DND-41 (cell line): ENCODE measurements at regions not wholly inside any gene's neighbourhood (a gene's known extent, or its start where the extent isn't known, plus 50 kb on each side); places are given as distances from the start of the nearest gene placed in this dataset.

Experiments used
- ATAC-seq: fragments of 200-7000 bp; cut with Tn5 transposase; 3 replicates; pipeline ENCODE4 v1.9.1; 2021; ENCODE audit warnings: low read depth; ENCODE audit not compliant: insufficient read depth
- DNase-seq: peaks from one replicate; pipeline ENCODE4 v3.0.0-alpha.2; 2020
- H2AFZ ChIP-seq: 2 replicates; pipeline ENCODE4 v1.6.0; 2012; ENCODE audit warnings: low read depth, low read length
- H3K27ac ChIP-seq: 2 replicates; pipeline ENCODE4 v1.5.1; 2012; ENCODE audit warnings: low read length, inconsistent platforms
- H3K27me3 ChIP-seq: fragments of 200-600 bp; sonication (generic); 2 replicates; pipeline ENCODE4 v1.6.0; 2012; ENCODE audit warnings: low read length, mild to moderate bottlenecking, inconsistent platforms; ENCODE audit not compliant: insufficient read depth, poor library complexity
- H3K36me3 ChIP-seq: 2 replicates; pipeline ENCODE4 v1.5.1; 2012; ENCODE audit warnings: low read length, inconsistent platforms; ENCODE audit not compliant: insufficient read depth
- H3K4me1 ChIP-seq: 2 replicates; pipeline ENCODE4 v1.5.1; 2012; ENCODE audit warnings: mild to moderate bottlenecking, low read length; ENCODE audit not compliant: insufficient read depth
- H3K4me2 ChIP-seq: 2 replicates; pipeline ENCODE4 v1.6.0; 2012; ENCODE audit warnings: mild to moderate bottlenecking, moderate library complexity, low read length, inconsistent platforms; ENCODE audit not compliant: insufficient read depth
- H3K4me3 ChIP-seq, 2 experiments: fragments of 200-600 bp in 1 of 2; shearing (Covaris generic) in 1 of 2; 2 replicates each; pipeline ENCODE4 v1.5.1; 2012 to 2016; ENCODE audit warnings: inconsistent platforms in 2 of 2, low read length in 2 of 2, mild to moderate bottlenecking in 2 of 2, low read depth in 1 of 2, moderate library complexity in 1 of 2
- H3K79me2 ChIP-seq: 2 replicates; pipeline ENCODE4 v1.6.0; 2012; ENCODE audit warnings: low read length, inconsistent platforms; ENCODE audit not compliant: insufficient read depth
- H3K9ac ChIP-seq: 2 replicates; pipeline ENCODE4 v1.6.0; 2012; ENCODE audit warnings: low read depth, mild to moderate bottlenecking, inconsistent platforms, low read length, moderate library complexity
- H3K9me3 ChIP-seq: 2 replicates; pipeline ENCODE4 v1.5.1; 2012; ENCODE audit warnings: low read length, moderate library complexity, mild to moderate bottlenecking, inconsistent platforms; ENCODE audit not compliant: insufficient read depth, severe bottlenecking
- H4K20me1 ChIP-seq: 2 replicates; pipeline ENCODE4 v1.6.0; 2012; ENCODE audit warnings: low read length; ENCODE audit not compliant: insufficient read depth
- EZH2 ChIP-seq: IDR thresholded peaks from 3 replicates; pipeline ENCODE4 v1.6.1; 2012; ENCODE audit warnings: borderline replicate concordance, low read depth, mild to moderate bottlenecking, moderate library complexity, low read length, inconsistent platforms; ENCODE audit not compliant: severe bottlenecking
- TF ChIP-seq, protein P1 (sequence below): IDR thresholded peaks from 2 replicates; pipeline ENCODE4 v1.5.1; 2012; ENCODE audit warnings: borderline replicate concordance, low read length, moderate library complexity, mild to moderate bottlenecking; ENCODE audit not compliant: poor library complexity, severe bottlenecking; ENCODE audit errors: extremely low read depth

DNA sequence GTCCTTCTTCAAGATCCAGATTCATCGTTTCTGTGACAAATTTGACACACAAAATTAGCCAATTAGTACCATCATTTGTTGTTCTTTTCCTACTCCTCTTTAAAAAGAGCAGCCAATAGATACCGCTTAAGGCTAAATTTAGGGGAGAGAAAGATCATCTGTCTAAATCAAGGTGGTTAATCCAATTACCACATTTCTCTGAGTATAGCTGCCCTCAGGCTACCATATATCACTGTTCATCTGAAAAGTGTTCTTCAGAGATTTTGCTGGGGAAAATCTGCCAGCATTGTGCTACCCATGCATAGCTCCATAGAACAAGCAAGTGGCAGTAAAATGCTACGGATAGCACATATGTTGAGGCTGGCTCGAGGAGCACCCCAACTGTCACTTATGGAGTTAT is 110.3 kb upstream of the ESRRG start:
- ATAC-seq (no peak), DNase-seq (no peak)
- Histone ChIP-seq H3K4me2 (no peak overlapping the region), H3K4me3 (no peak overlapping the region), H3K36me3 (no peaks in the 10 kb centered on the region), H3K4me1 (no peaks in the 10 kb centered on the region), H3K79me2 (no peaks in the 10 kb centered on the region), H3K27me3 (no peaks in the 10 kb centered on the region), H3K9ac (no peak overlapping the region), H2AFZ (no peak overlapping the region), H3K9me3 (no peaks in the 10 kb centered on the region), H4K20me1 (no peaks in the 10 kb centered on the region), H3K27ac (no peak overlapping the region)
- TF ChIP-seq, protein P1, sequence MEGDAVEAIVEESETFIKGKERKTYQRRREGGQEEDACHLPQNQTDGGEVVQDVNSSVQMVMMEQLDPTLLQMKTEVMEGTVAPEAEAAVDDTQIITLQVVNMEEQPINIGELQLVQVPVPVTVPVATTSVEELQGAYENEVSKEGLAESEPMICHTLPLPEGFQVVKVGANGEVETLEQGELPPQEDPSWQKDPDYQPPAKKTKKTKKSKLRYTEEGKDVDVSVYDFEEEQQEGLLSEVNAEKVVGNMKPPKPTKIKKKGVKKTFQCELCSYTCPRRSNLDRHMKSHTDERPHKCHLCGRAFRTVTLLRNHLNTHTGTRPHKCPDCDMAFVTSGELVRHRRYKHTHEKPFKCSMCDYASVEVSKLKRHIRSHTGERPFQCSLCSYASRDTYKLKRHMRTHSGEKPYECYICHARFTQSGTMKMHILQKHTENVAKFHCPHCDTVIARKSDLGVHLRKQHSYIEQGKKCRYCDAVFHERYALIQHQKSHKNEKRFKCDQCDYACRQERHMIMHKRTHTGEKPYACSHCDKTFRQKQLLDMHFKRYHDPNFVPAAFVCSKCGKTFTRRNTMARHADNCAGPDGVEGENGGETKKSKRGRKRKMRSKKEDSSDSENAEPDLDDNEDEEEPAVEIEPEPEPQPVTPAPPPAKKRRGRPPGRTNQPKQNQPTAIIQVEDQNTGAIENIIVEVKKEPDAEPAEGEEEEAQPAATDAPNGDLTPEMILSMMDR, result no peak

DNA sequence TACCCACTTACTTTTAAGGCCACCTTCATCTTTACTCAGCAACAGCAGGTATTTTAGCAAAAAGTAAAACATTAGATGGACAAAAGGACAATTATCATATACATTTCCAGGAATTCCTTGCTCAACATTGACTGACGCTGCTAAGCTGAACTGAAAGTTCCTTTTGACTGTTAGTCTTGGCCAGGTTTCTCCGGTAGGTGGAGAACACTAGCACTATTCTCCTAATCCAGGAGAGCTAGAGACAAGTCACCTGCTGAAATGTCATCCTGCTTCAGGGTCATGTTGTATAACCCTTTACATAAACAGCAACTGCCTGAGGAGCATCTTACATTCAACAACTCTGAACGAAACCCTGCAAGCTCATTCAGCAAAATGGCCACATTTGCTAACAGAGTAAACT is 109.0 kb upstream of the ESRRG start:
- Histone ChIP-seq H3K9ac (no peak overlapping the region), H3K27me3 (no peaks in the 10 kb centered on the region), H4K20me1 (no peaks in the 10 kb centered on the region), H3K36me3 (no peaks in the 10 kb centered on the region), H3K4me1 (no peaks in the 10 kb centered on the region), H3K9me3 (no peaks in the 10 kb centered on the region), H3K4me2 (no peak overlapping the region), H3K79me2 (no peaks in the 10 kb centered on the region), H2AFZ (no peak overlapping the region), H3K4me3 (no peak overlapping the region), H3K27ac (no peak overlapping the region)
- no peak for ATAC-seq
- no peak for TF ChIP-seq EZH2
- DNase-seq, result no peak

DNA sequence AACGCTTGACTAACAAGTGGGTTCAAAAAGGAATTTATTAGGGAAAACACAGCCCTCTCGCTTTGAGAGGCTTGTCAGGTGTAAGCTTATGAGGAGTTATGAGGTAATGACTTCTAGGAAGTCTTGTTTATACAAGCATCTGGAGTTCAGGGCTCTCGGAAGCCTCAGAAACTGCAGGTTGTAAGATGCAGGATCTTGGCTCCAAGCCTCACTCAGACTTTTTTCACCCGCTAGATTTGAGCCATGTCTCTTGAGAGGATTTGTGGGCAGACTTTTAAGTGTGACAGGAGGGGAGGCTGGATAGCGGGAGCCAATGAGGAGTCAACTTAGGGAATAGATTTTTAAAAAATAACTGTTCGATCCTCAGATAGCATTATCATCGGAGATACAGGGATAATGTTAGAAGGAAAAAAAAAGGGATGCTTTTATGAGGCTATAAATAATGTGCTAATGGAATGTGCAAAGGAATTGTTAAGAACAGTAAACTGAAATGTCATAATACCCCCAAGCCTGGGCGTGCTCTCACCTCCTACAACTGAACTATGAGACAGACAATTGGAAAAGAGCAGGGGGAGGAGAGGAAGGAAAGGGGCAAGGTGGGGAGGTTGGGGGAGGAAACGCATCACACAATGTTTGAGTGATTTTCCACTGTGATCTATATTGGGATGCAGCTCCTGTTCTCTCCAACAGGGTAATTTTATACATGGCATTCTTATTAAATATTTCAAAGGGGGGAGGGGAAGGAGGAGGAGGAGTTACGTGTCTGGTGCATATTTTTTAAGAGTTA is 107.4 kb upstream of the ESRRG start:
- Histone ChIP-seq H3K4me3 (no peak overlapping the region), H3K9ac (no peak overlapping the region), H3K9me3 (no peaks in the 10 kb centered on the region), H3K79me2 (no peaks in the 10 kb centered on the region), H4K20me1 (no peaks in the 10 kb centered on the region), H3K4me2 (no peak overlapping the region), H3K36me3 (no peaks in the 10 kb centered on the region), H3K27me3 (no peaks in the 10 kb centered on the region), H2AFZ (no peak overlapping the region), H3K27ac (no peak overlapping the region), H3K4me1 (no peaks in the 10 kb centered on the region)
- ATAC-seq, result no peak
- DNase-seq, result no peak
- TF ChIP-seq EZH2, result no peak
- TF ChIP-seq, protein P1, result no peak

DNA sequence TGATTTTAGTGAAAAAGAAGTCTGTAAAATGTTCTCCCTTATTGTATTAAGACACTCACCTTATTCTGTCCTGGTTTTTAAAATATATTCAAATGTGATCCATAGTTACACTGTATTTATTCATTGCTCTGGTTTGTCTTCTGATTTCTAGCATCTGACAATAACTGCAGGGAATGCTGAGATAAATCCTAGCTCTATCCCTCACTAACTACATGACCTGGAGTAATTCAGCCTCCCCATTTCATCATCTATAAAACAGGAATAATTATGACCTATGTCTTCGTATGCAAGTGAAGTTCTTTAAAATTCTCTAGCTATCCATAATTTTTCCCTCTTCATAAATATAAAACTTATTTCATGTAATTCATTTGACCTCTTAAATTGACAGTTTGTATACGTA is 104.0 kb upstream of the ESRRG start:
- H3K9ac ChIP-seq, result no peak overlapping the region
- H3K4me1 ChIP-seq, result no peaks in the 10 kb centered on the region
- H3K36me3 ChIP-seq, result no peaks in the 10 kb centered on the region
- no peaks in the 10 kb centered on the region for H4K20me1 ChIP-seq
- no peaks in the 10 kb centered on the region for H3K79me2 ChIP-seq
- no peak overlapping the region for H2AFZ ChIP-seq
- no peaks in the 10 kb centered on the region for H3K27me3 ChIP-seq
- TF ChIP-seq, protein P1, result no peak
- no peak for TF ChIP-seq EZH2
- no peak overlapping the region for H3K4me3 ChIP-seq
- no peaks in the 10 kb centered on the region for H3K9me3 ChIP-seq
- ATAC-seq (no peak), DNase-seq (no peak)
- no peak overlapping the region for H3K4me2 ChIP-seq
- no peak overlapping the region for H3K27ac ChIP-seq
